Neural progenitor cell (in vitro differentiated cells): ENCODE measurements at regions not wholly inside any gene's neighbourhood (a gene's known extent, or its start where the extent isn't known, plus 50 kb on each side); places are given as distances from the start of the nearest gene placed in this dataset.

Experiments used
- CTCF ChIP-seq: fragments of 200-600 bp; sonication (generic); IDR thresholded peaks from 2 replicates; pipeline ENCODE4 v1.5.1; 2017; ENCODE audit warnings: antibody characterized with exemption, mild to moderate bottlenecking
- EZH2 ChIP-seq: fragments of 200-600 bp; sonication (generic); IDR thresholded peaks from 2 replicates; pipeline ENCODE4 v1.6.1; 2017; ENCODE audit warnings: antibody characterized with exemption, mild to moderate bottlenecking, moderate library complexity

- TF ChIP-seq CTCF (no peak), EZH2 (no peak)
Observed at GRCh38 chr15:62792986-62793751, 249.4 kb upstream of the TPM1 start.
